ENCODE measurements at regions not wholly inside any gene's neighbourhood (a gene's known extent, or its start where the extent isn't known, plus 50 kb on each side); places are given as distances from the start of the nearest gene placed in this dataset.

GRCh38 chr15:39504808-39505207 lies 76.1 kb upstream of the THBS1 start:
- Histone ChIP-seq H3K9ac (ENCODE audit: low read length) (no peak overlapping the region), H3K4me1 (ENCODE audit: low read length) (peaks cover 7% of the 10 kb centered on the region; the same call in 1 of the 2 replicates), H4K20me1 (ENCODE audit: insufficient read depth, low read length) (no peaks in the 10 kb centered on the region), H3K27me3 (ENCODE audit: low read depth, low read length) (no peaks in the 10 kb centered on the region), H3K79me2 (ENCODE audit: low read length) (no peaks in the 10 kb centered on the region), H3K9me3 (ENCODE audit: insufficient read depth, low read length) (no peaks in the 10 kb centered on the region), H3K27ac (ENCODE audit: low read length) (no peak overlapping the region), H3K4me2 (ENCODE audit: low read length) (no peak overlapping the region), H3K36me3 (replicated peaks; ENCODE audit: low read depth, low read length) (no peaks in the 10 kb centered on the region), H2AFZ (ENCODE audit: low read depth, low read length) (no peak overlapping the region), H3K4me3 (ENCODE audit: low read length) (no peak overlapping the region)
- no peak for TF ChIP-seq CTCF (IDR thresholded peaks at IDR 0.05; ENCODE audit: low read depth, low read length)
- TF ChIP-seq EZH2phosphoT487 (IDR thresholded peaks at IDR 0.05; ENCODE audit: low read depth): no peak

- Histone ChIP-seq H3K9me3 (ENCODE audit: insufficient read depth, low read length) (no peaks in the 10 kb centered on the region), H3K4me1 (ENCODE audit: low read length) (peaks cover 7% of the 10 kb centered on the region; the same call in 1 of the 2 replicates), H3K36me3 (replicated peaks; ENCODE audit: low read depth, low read length) (no peaks in the 10 kb centered on the region), H3K79me2 (ENCODE audit: low read length) (no peaks in the 10 kb centered on the region), H3K27ac (ENCODE audit: low read length) (no peak overlapping the region), H3K27me3 (ENCODE audit: low read depth, low read length) (peaks cover 3% of the 10 kb centered on the region; the same call in 1 of the 2 replicates), H3K9ac (ENCODE audit: low read length) (no peak overlapping the region), H3K4me2 (ENCODE audit: low read length) (no peak overlapping the region), H4K20me1 (ENCODE audit: insufficient read depth, low read length) (no peaks in the 10 kb centered on the region), H2AFZ (ENCODE audit: low read depth, low read length) (no peak overlapping the region), H3K4me3 (ENCODE audit: low read length) (no peak overlapping the region)
- TF ChIP-seq EZH2phosphoT487 (IDR thresholded peaks at IDR 0.05; ENCODE audit: low read depth) (no peak), CTCF (IDR thresholded peaks at IDR 0.05; ENCODE audit: low read depth, low read length) (no peak)
Observed at GRCh38 chr15:39506146-39506545, 74.7 kb upstream of the THBS1 start.

GRCh38 chr15:39508536-39508935 lies 72.3 kb upstream of the THBS1 start:
- no peak overlapping the region for H3K27ac ChIP-seq (ENCODE audit: low read length)
- H3K27me3 ChIP-seq (ENCODE audit: low read depth, low read length): peaks cover 16% of the 10 kb centered on the region; the same call in 1 of the 2 replicates
- TF ChIP-seq EZH2phosphoT487 (IDR thresholded peaks at IDR 0.05; ENCODE audit: low read depth) (no peak), CTCF (IDR thresholded peaks at IDR 0.05; ENCODE audit: low read depth, low read length) (no peak)
- no peak overlapping the region for H3K9ac ChIP-seq (ENCODE audit: low read length)
- no peaks in the 10 kb centered on the region for H3K9me3 ChIP-seq (ENCODE audit: insufficient read depth, low read length)
- no peak overlapping the region for H3K4me2 ChIP-seq (ENCODE audit: low read length)
- H4K20me1 ChIP-seq (ENCODE audit: insufficient read depth, low read length): no peaks in the 10 kb centered on the region
- H3K36me3 ChIP-seq (replicated peaks; ENCODE audit: low read depth, low read length): no peaks in the 10 kb centered on the region
- no peaks in the 10 kb centered on the region for H3K4me1 ChIP-seq (ENCODE audit: low read length)
- H3K4me3 ChIP-seq (ENCODE audit: low read length): no peak overlapping the region
- H2AFZ ChIP-seq (ENCODE audit: low read depth, low read length): no peak overlapping the region
- no peaks in the 10 kb centered on the region for H3K79me2 ChIP-seq (ENCODE audit: low read length)

- TF ChIP-seq EZH2phosphoT487 (IDR thresholded peaks at IDR 0.05; ENCODE audit: low read depth) (no peak), CTCF (IDR thresholded peaks at IDR 0.05; ENCODE audit: low read depth, low read length) (no peak)
- Histone ChIP-seq H4K20me1 (ENCODE audit: insufficient read depth, low read length) (no peaks in the 10 kb centered on the region), H3K27me3 (ENCODE audit: low read depth, low read length) (peaks cover 16% of the 10 kb centered on the region; the same call in 1 of the 2 replicates), H3K4me1 (ENCODE audit: low read length) (no peaks in the 10 kb centered on the region), H3K9me3 (ENCODE audit: insufficient read depth, low read length) (no peaks in the 10 kb centered on the region), H2AFZ (ENCODE audit: low read depth, low read length) (no peak overlapping the region), H3K79me2 (ENCODE audit: low read length) (no peaks in the 10 kb centered on the region), H3K36me3 (replicated peaks; ENCODE audit: low read depth, low read length) (no peaks in the 10 kb centered on the region), H3K4me2 (ENCODE audit: low read length) (no peak overlapping the region), H3K4me3 (ENCODE audit: low read length) (no peak overlapping the region), H3K9ac (ENCODE audit: low read length) (no peak overlapping the region), H3K27ac (ENCODE audit: low read length) (no peak overlapping the region)
Observed at GRCh38 chr15:39510001-39510701, 70.7 kb upstream of the THBS1 start.

Measured in OCI-LY3 (cell line).